ENCODE measurements at regions not wholly inside any gene's neighbourhood (a gene's known extent, or its start where the extent isn't known, plus 50 kb on each side); places are given as distances from the start of the nearest gene placed in this dataset.

- DNase-seq: no peak
- no peaks in the 10 kb centered on the region for H3K36me3 Mint-ChIP-seq (ENCODE audit: insufficient read depth, unreplicated experiment)
- no peak for TF ChIP-seq CTCF (IDR thresholded peaks at IDR 0.05; ENCODE audit: unreplicated experiment)
- no TSS peak for BruUV-seq (replicated peaks)
- H3K27ac Mint-ChIP-seq (ENCODE audit: unreplicated experiment): no peak overlapping the region
- H3K4me1 Mint-ChIP-seq (ENCODE audit: low read depth, unreplicated experiment): no peaks in the 10 kb centered on the region
- peaks cover 13% of the 10 kb centered on the region for H3K27me3 Mint-ChIP-seq (ENCODE audit: unreplicated experiment)
- H3K9me3 Mint-ChIP-seq (ENCODE audit: low read depth, unreplicated experiment): peaks cover 7% of the 10 kb centered on the region
- intact Hi-C loops (cut with micrococcal nuclease; ENCODE audit: unreplicated experiment): no loop called here
- CTCF ChIA-PET: no interaction called here
- H3K4me3 Mint-ChIP-seq (ENCODE audit: low read depth, unreplicated experiment): no peak overlapping the region
These were observed 221.4 kb downstream of the BLID start for GRCh38 chr11:121894581-121894980.

GRCh38 chr11:121892863-121893262 is 223.2 kb downstream of the BLID start:
- no TSS peak for BruUV-seq (replicated peaks)
- Mint-ChIP-seq H3K27ac (ENCODE audit: unreplicated experiment) (no peak overlapping the region), H3K27me3 (ENCODE audit: unreplicated experiment) (peaks cover under 1% of the 10 kb centered on the region), H3K9me3 (ENCODE audit: low read depth, unreplicated experiment) (peaks cover 2% of the 10 kb centered on the region), H3K4me1 (ENCODE audit: low read depth, unreplicated experiment) (no peaks in the 10 kb centered on the region), H3K4me3 (ENCODE audit: low read depth, unreplicated experiment) (no peak overlapping the region), H3K36me3 (ENCODE audit: insufficient read depth, unreplicated experiment) (no peaks in the 10 kb centered on the region)
- no peak for DNase-seq
- CTCF ChIA-PET: no interaction called here
- intact Hi-C loops (cut with micrococcal nuclease; ENCODE audit: unreplicated experiment): no loop called here
- no peak for TF ChIP-seq CTCF (IDR thresholded peaks at IDR 0.05; ENCODE audit: unreplicated experiment)

GRCh38 chr11:121892131-121892681 is 223.8 kb downstream of the BLID start:
- DNase-seq: no peak
- Mint-ChIP-seq H3K4me1 (ENCODE audit: low read depth, unreplicated experiment) (no peaks in the 10 kb centered on the region), H3K9me3 (ENCODE audit: low read depth, unreplicated experiment) (peaks cover 2% of the 10 kb centered on the region), H3K36me3 (ENCODE audit: insufficient read depth, unreplicated experiment) (no peaks in the 10 kb centered on the region), H3K27me3 (ENCODE audit: unreplicated experiment) (peaks cover 7% of the 10 kb centered on the region), H3K27ac (ENCODE audit: unreplicated experiment) (no peak overlapping the region), H3K4me3 (ENCODE audit: low read depth, unreplicated experiment) (no peak overlapping the region)
- intact Hi-C loops (cut with micrococcal nuclease; ENCODE audit: unreplicated experiment): no loop called here
- CTCF ChIA-PET: no interaction called here
- BruUV-seq (replicated peaks): no TSS peak
- no peak for TF ChIP-seq CTCF (IDR thresholded peaks at IDR 0.05; ENCODE audit: unreplicated experiment)

- Mint-ChIP-seq H3K36me3 (ENCODE audit: insufficient read depth, unreplicated experiment) (no peaks in the 10 kb centered on the region), H3K4me1 (ENCODE audit: low read depth, unreplicated experiment) (no peaks in the 10 kb centered on the region), H3K27me3 (ENCODE audit: unreplicated experiment) (peaks cover 13% of the 10 kb centered on the region), H3K27ac (ENCODE audit: unreplicated experiment) (no peak overlapping the region), H3K9me3 (ENCODE audit: low read depth, unreplicated experiment) (peaks cover 2% of the 10 kb centered on the region), H3K4me3 (ENCODE audit: low read depth, unreplicated experiment) (no peak overlapping the region)
- BruUV-seq (replicated peaks): no TSS peak
- intact Hi-C loops (cut with micrococcal nuclease; ENCODE audit: unreplicated experiment): no loop called here
- no peak for DNase-seq
- CTCF ChIA-PET: no interaction called here
- TF ChIP-seq CTCF (IDR thresholded peaks at IDR 0.05; ENCODE audit: unreplicated experiment): no peak
These were observed 225.0 kb downstream of the BLID start for GRCh38 chr11:121890946-121891515.

Measured in Calu3 (cell line).